T47D (cell line): ENCODE measurements at regions not wholly inside any gene's neighbourhood (a gene's known extent, or its start where the extent isn't known, plus 50 kb on each side); places are given as distances from the start of the nearest gene placed in this dataset.
A peak's percentile ranks its signal among the peaks of the same experiment; 100 is the strongest.
"Not testable (repeated sequence)": the region's sequence is repeated elsewhere in the genome, so short reads cannot be mapped to it uniquely, and the experiment has no call there.

Source experiments
- DNase-seq, 2 experiments: peaks; one replicate each; pipeline versions ENCODE4 v3.0.0 to v3.0.0-alpha.2; 2011 to 2012; ENCODE audit warnings: low read depth in 1 of 2, low spot score in 1 of 2
- JUND ChIP-seq: IDR thresholded peaks from 2 replicates; pipeline ENCODE4 v1.6.1; 2012; ENCODE audit warnings: low read depth
- in situ Hi-C: cut with HindIII; loops from 2 replicates; pipeline ENCODE4 v1.10.0; 2016; ENCODE audit warnings: low sequenced_read_pairs, low pct_unique_long_range_greater_than_20kb

DNA sequence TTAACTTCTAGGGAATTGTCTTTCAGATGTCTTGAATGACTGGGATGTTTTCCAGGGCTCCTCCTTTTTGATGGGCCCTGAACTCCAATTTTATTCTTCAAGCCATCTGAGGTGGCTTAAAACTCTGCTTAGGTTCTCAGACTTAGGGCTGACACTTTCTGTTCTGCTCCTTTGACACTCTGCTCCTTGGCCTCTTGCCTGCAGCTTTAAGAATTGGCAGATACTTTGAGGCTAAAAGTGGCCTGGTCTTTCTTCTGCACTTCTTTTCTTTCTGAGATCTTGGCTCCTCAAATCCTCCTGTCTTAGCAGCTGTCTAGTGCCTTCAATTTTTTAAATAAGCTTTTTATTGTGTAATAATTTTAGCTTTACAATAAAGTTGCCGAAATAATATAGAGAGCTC lies 294.6 kb downstream of the RPS6KC1 start:
- DNase-seq = no peak
- in situ Hi-C loops = no loop called here
- no peak for TF ChIP-seq JUND

GRCh38 chr1:213357403-213357802 lies 306.4 kb downstream of the RPS6KC1 start:
- no peak for DNase-seq
- in situ Hi-C loops = no loop called here
- no peak for TF ChIP-seq JUND

GRCh38 chr1:213358368-213358767 lies 307.3 kb downstream of the RPS6KC1 start:
- DNase-seq, in situ Hi-C loops: not testable (repeated sequence)

- DNase-seq = no peak
- TF ChIP-seq JUND = no peak
- in situ Hi-C loops = no loop called here
These were observed 311.6 kb downstream of the RPS6KC1 start for GRCh38 chr1:213362598-213362997.

DNA sequence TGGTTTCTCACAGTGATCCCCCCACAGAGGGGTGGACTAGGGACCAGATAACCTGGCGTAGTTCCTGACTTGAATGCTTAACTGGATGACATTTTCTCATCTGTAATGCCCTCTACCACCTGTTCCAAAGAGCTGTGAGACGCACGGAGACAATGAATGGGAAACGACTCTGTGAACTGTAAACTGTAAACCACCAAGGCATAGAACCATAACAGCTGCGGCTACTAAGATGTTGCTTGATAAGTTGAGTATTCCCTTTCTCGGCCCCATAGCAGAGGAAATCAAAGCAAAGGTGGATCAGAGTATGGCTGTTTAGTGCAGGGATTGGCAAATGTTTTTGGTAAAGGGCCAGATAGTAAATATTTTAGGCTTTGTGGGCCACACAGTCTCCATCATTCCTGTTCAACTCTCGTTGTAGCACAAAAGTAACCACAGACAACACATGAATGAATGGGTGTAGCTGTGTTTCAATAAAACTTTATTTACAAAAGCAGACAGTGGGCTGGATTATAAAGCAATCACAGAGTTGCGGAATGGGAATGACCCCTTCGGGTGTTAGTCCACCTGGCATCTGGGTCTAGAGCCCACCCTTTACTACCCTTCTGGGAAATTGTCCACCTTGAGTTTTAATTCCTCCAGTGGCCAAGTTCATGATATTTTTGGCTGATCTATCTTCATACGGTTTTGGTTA lies 315.2 kb downstream of the RPS6KC1 start:
- in situ Hi-C loops = no loop called here
- no peak for DNase-seq
- TF ChIP-seq JUND = no peak

- in situ Hi-C loops = no loop called here
- no peak for TF ChIP-seq JUND
- no peak for DNase-seq
These were observed 318.4 kb downstream of the RPS6KC1 start for GRCh38 chr1:213369465-213369864.

DNA sequence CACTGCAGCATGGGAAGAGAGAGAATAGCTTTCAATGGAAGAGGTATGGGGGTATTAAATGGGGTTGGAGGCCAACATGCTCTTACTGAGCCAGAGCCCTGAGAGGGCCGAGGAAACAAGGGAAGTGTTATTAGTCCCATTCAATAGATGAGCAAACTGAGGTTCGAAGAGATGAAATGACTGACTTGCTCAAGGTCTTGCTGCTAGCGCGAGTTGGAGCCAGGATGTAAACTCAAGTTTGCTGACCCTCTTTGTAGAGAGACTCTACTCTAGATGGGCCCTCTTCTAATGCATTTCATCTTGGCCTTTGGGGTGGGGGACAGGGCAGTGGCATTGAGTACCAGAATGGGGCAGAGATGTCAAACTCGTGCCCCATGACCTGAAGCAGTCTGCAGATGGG lies 319.5 kb downstream of the RPS6KC1 start:
- no peak for TF ChIP-seq JUND
- in situ Hi-C loops = no loop called here
- no peak for DNase-seq

GRCh38 chr1:213371525-213371846 lies 320.4 kb downstream of the RPS6KC1 start:
- in situ Hi-C loops = no loop called here
- DNase-seq = no peak
- TF ChIP-seq JUND = no peak

DNA sequence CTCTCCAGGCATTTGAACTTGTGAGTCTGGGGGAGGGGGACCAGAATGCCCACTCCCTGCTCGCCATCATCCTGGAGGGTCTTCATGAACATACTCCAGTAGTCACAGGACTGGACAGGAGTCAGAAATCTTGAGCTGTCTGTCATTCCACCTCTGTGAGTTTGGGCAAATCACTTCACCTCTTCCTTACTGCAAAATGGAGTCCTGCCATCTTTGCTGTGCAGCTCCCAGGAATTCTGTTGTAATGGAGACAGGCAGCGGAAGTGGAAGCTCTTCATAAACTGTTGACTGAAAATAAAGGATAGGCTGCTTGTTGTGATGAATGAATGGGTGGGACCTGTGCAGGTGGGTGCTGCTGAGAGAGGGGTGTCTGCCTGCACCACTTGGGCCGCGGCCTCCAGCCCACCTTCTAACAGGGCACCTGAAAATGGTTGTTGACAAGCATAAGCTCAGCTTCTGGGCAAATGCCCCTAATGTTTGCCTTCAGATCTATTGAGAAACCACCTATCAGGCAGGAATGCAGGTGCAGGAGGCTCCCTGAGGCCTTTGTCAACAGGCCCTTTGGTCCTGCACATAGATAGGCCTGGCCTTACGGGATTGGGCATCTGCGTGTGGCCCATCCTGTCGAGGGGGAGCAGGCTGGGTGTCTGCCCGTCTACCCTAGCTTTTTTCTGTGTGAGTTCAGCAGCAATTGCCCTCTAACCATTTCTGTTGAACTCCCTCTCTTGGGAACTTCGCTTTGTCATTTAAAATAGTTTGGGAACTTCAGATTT lies 321.0 kb downstream of the RPS6KC1 start:
- peak in 1 of 2 experiments; percentile 12 for DNase-seq
- no peak for TF ChIP-seq JUND
- in situ Hi-C loops = no loop called here

GRCh38 chr1:213374369-213374768 lies 323.3 kb downstream of the RPS6KC1 start:
- in situ Hi-C loops = no loop called here
- no peak for TF ChIP-seq JUND
- DNase-seq = peak; percentile 76 to 79

- no peak for TF ChIP-seq JUND
- DNase-seq = no peak
- in situ Hi-C loops = no loop called here
These were observed 324.0 kb downstream of the RPS6KC1 start for GRCh38 chr1:213375002-213375401.

GRCh38 chr1:213376862-213377372 lies 325.9 kb downstream of the RPS6KC1 start:
- in situ Hi-C loops = no loop called here
- TF ChIP-seq JUND = no peak
- DNase-seq = no peak

DNA sequence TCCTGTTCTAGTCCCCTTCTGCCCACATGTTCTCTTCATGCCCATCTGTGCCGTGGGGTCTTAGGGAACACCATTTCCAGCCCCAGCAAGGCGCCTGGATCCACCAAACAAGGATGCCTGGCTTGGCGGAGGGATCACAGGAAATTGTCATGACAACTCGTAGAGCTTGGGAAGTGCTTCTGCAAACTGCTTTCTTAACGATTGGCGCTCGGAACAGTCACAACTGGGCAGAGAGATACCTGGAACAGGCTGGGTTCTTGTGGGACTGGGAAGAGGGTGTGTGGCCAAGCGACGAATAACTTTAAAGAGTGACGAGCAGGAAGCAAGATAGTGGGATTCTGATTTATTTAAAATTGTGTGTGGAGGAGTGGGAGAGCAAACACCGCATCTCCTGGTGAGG lies 329.8 kb downstream of the RPS6KC1 start:
- in situ Hi-C loops = no loop called here
- no peak for TF ChIP-seq JUND
- no peak for DNase-seq
